ENCODE measurements at regions not wholly inside any gene's neighbourhood (a gene's known extent, or its start where the extent isn't known, plus 50 kb on each side); places are given as distances from the start of the nearest gene placed in this dataset.

DNA sequence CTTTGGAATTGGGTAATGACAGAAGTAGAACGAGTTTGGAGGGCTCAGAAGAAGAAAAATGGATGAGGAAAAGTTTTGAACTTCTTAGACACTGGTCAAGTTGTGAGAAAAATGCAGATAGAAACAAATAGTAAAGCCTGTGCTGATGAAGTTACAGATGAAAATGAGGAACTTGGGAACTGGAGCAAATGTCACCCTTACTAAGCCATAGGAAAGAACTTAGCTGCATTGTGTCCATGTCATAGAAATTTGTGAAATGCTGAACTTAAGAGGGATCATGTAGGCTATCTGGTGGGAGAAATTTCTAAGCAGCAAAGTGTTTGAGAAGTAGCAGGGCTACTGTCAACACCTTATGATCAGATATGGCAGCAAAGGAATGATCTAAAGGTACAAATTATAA, 289.2 kb upstream of the PCDH9 start:
- TF ChIP-seq EZH2phosphoT487 (conservative IDR thresholded peaks at IDR 0.05; ENCODE audit: low read length) = no peak
- TF ChIP-seq, protein P1, sequence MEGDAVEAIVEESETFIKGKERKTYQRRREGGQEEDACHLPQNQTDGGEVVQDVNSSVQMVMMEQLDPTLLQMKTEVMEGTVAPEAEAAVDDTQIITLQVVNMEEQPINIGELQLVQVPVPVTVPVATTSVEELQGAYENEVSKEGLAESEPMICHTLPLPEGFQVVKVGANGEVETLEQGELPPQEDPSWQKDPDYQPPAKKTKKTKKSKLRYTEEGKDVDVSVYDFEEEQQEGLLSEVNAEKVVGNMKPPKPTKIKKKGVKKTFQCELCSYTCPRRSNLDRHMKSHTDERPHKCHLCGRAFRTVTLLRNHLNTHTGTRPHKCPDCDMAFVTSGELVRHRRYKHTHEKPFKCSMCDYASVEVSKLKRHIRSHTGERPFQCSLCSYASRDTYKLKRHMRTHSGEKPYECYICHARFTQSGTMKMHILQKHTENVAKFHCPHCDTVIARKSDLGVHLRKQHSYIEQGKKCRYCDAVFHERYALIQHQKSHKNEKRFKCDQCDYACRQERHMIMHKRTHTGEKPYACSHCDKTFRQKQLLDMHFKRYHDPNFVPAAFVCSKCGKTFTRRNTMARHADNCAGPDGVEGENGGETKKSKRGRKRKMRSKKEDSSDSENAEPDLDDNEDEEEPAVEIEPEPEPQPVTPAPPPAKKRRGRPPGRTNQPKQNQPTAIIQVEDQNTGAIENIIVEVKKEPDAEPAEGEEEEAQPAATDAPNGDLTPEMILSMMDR (IDR thresholded peaks at IDR 0.05; ENCODE audit: insufficient read depth, low read length, poor library complexity, severe bottlenecking) = no peak
